Ovary (tissue), 7 donors: ENCODE measurements at regions not wholly inside any gene's neighbourhood (a gene's known extent, or its start where the extent isn't known, plus 50 kb on each side); places are given as distances from the start of the nearest gene placed in this dataset.

Experiments used
- DNase-seq, 5 donors: peaks; one replicate each; pipeline ENCODE4 v3.0.0-alpha.2; 2019 to 2020
- H3K27ac ChIP-seq, 2 donors: fragments of 200-600 bp; one replicate each; pipeline versions ENCODE4 v1.5.1 to v1.8.0; 2019 to 2022
- H3K27me3 ChIP-seq: fragments of 200-600 bp; one replicate; pipeline ENCODE4 v1.8.0; 2022
- H3K36me3 ChIP-seq: fragments of 200-600 bp; sonication (generic); one replicate; pipeline ENCODE4 v1.5.1; 2019
- H3K4me1 ChIP-seq: one replicate; pipeline ENCODE4 v1.8.1; 2013; ENCODE audit warnings: mild to moderate bottlenecking, moderate library complexity; ENCODE audit not compliant: insufficient read depth
- H3K4me3 ChIP-seq: fragments of 200-600 bp; sonication (generic); one replicate; pipeline ENCODE4 v1.5.1; 2017
- H3K9me3 ChIP-seq, 2 donors: fragments of 200-600 bp in 1 of 2; sonication (generic) in 1 of 2; one replicate each; pipeline versions ENCODE4 v1.5.1 to v1.8.1; 2013 to 2019; ENCODE audit warnings: mild to moderate bottlenecking in 1 of 2, moderate library complexity in 1 of 2
- CTCF ChIP-seq, 3 donors: fragments of 450-650 bp in 2 of 3; fragments of 200-600 bp in 1 of 3; IDR thresholded peaks; one replicate each; pipeline versions ENCODE4 v1.5.1 to v1.8.0; 2016 to 2022; ENCODE audit warnings: antibody characterized with exemption in 3 of 3, mild to moderate bottlenecking in 1 of 3
- EP300 ChIP-seq: sonication (generic); formaldehyde crosslinking; IDR thresholded peaks from one replicate; pipeline ENCODE4 v1.6.1; 2017; ENCODE audit warnings: antibody characterized with exemption
- POLR2A ChIP-seq: fragments of 450-650 bp; IDR thresholded peaks from one replicate; pipeline ENCODE4 v1.6.1; 2017; ENCODE audit warnings: antibody characterized with exemption, mild to moderate bottlenecking, moderate library complexity
- WGBS, 3 donors: extraction: QIAGEN DNeasy Blood & Tissue Kit in 1 of 3; methylation state at CpG; one replicate each; pipeline versions ENCODE4 v1.1.5 to v1.1.7; 2013 to 2017; 5-methylcytosine and 5-hydroxymethylcytosine counted together
- intact Hi-C, 4 donors: fragments of 100-400 bp; cut with DNase I; formaldehyde crosslinking; loops; one replicate each; pipeline versions ENCODE4 v1.11.0 to v1.15.1; 2022 to 2023
- donor health status: DM: no; HTN: no; CAD: no; lungs with moderate emphysema.
- donor health status: DM: no; HTN: no; CAD: no.
- donor health status: Bipolar disorder and iron deficiency.
- donor health status: DM: no; HTN: no; CAD: no.
- donor health status: DM: yes; HTN: yes; CAD: no.

- no peak overlapping the region for H3K27ac ChIP-seq
- H3K36me3 ChIP-seq = no peaks in the 10 kb centered on the region
- intact Hi-C loops = no loop called here
- no peak for DNase-seq
- H3K4me3 ChIP-seq = no peak overlapping the region
- H3K9me3 ChIP-seq = no peaks in the 10 kb centered on the region
- peaks cover 1% of the 10 kb centered on the region for H3K4me1 ChIP-seq
- TF ChIP-seq POLR2A (no peak), EP300 (no peak), CTCF (IDR thresholded peaks at IDR 0.05) (no peak)
- no peaks in the 10 kb centered on the region for H3K27me3 ChIP-seq
- 88 to 95% (median 90%) methylated on average over 7 of the region's 7 CpGs for WGBS, 3 donors
These were observed 363.9 kb downstream of the BCL11B start for GRCh38 chr14:98908050-98908449.

GRCh38 chr14:98909251-98909944 lies 362.6 kb downstream of the BCL11B start:
- TF ChIP-seq POLR2A (no peak), EP300 (no peak), CTCF (IDR thresholded peaks at IDR 0.05) (no peak)
- Histone ChIP-seq H3K4me1 (peaks cover 1% of the 10 kb centered on the region), H3K9me3 (no peaks in the 10 kb centered on the region), H3K27me3 (no peaks in the 10 kb centered on the region), H3K36me3 (no peaks in the 10 kb centered on the region), H3K27ac (no peak overlapping the region), H3K4me3 (no peak overlapping the region)
- no peak for DNase-seq
- intact Hi-C loops = no loop called here
- WGBS, 3 donors = 63 to 75% (median 73%) methylated on average over 11 of the region's 11 CpGs

- no peaks in the 10 kb centered on the region for H3K36me3 ChIP-seq
- DNase-seq = no peak
- TF ChIP-seq EP300 (no peak), POLR2A (no peak), CTCF (IDR thresholded peaks at IDR 0.05) (no peak)
- no peak overlapping the region for H3K27ac ChIP-seq
- H3K4me1 ChIP-seq = peaks cover 1% of the 10 kb centered on the region
- H3K4me3 ChIP-seq = no peak overlapping the region
- intact Hi-C loops = no loop called here
- H3K27me3 ChIP-seq = no peaks in the 10 kb centered on the region
- WGBS, 3 donors = 80 to 84% (median 84%) methylated on average over 3 of the region's 3 CpGs
- H3K9me3 ChIP-seq = no peaks in the 10 kb centered on the region
These were observed 361.9 kb downstream of the BCL11B start for GRCh38 chr14:98910061-98910460.

GRCh38 chr14:98912655-98913054 lies 359.3 kb downstream of the BCL11B start:
- H3K4me3 ChIP-seq = no peak overlapping the region
- H3K9me3 ChIP-seq = no peaks in the 10 kb centered on the region
- peaks cover 3% of the 10 kb centered on the region for H3K4me1 ChIP-seq
- intact Hi-C loops = no loop called here
- TF ChIP-seq EP300 = no peak
- TF ChIP-seq CTCF (IDR thresholded peaks at IDR 0.05) = no peak
- no peak for TF ChIP-seq POLR2A
- H3K36me3 ChIP-seq = no peaks in the 10 kb centered on the region
- H3K27me3 ChIP-seq = no peaks in the 10 kb centered on the region
- DNase-seq = no peak
- no peak overlapping the region for H3K27ac ChIP-seq
- 90 to 93% (median 92%) methylated on average over 2 of the region's 2 CpGs for WGBS, 3 donors
